Fibroblast of gingiva (primary cell): ENCODE measurements at regions not wholly inside any gene's neighbourhood (a gene's known extent, or its start where the extent isn't known, plus 50 kb on each side); places are given as distances from the start of the nearest gene placed in this dataset.
"Not testable (repeated sequence)": the region's sequence is repeated elsewhere in the genome, so short reads cannot be mapped to it uniquely, and the experiment has no call there.

Experiments used
- DNase-seq: peaks from one replicate; pipeline ENCODE4 v3.0.0-alpha.2; 2011; ENCODE audit warnings: low read depth

DNA sequence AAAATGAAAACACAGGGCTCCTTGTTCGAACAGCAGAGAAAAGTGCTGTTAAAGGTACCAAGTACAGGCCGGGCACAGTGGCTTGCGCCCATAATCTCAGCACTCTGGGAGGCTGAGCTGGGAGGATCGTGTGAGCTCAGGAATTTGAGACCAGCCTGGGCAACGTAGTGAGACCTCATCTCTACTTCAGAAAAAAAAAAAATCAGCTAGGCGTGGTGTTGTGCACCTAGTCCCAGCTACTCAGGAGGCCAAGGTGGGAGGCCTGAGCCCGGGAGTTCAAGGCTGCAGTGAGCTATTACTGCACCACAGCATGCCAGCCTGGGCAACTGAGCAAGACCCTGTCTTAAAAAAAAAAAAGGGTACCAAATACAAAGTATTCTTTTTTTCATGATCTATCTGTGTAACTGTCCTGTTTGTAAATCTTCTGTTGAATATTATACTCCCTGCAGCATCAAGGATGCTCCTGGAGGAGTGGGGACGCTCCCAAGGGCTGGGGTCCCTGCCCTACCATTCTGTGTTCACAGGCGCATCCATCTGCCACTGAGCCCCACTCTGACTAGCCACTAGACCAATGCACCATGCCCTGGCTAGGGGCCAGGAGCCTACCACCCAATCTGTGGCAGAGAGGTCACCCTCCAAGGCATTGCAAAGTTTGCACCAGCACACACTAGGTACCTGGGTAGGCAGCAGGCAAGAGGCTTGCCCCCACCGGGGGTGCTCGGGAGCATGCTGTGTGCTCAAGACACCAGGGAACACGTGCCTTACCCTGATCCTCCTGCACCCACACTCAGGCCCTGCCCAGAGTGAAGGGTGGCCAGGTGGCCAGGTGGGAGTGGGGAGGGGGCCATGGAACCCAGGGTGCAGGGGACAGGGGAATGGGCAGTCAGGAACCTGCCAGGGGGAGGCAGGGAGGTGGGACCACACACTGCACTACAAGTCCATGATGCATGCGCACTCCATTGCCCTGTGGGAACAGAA lies 67.3 kb upstream of the KMT2C start:
- DNase-seq = no peak

GRCh38 chr7:152501506-152501905 lies 65.7 kb upstream of the KMT2C start:
- DNase-seq = no peak

DNA sequence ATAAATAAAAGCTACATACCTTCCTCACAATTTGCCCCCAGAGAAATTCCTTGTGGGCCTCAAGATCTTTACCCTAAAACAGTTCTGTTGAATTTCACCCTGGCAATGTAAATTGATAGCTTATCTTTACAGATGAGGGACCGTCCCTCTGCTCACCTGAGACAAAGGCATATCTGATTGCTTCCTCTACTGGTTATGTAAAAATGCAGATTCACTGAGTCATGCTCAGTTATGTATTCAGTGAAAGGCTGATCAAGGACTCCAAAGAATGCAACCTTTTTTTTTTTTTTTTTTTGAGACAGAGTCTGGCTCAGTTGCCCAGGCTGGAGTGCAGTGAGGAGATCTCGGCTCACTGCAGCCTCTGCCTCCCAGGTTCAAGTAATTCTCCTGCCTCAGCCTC lies 64.2 kb upstream of the KMT2C start:
- not testable (repeated sequence) for DNase-seq

GRCh38 chr7:152495867-152496266 lies 60.1 kb upstream of the KMT2C start:
- DNase-seq = no peak

DNA sequence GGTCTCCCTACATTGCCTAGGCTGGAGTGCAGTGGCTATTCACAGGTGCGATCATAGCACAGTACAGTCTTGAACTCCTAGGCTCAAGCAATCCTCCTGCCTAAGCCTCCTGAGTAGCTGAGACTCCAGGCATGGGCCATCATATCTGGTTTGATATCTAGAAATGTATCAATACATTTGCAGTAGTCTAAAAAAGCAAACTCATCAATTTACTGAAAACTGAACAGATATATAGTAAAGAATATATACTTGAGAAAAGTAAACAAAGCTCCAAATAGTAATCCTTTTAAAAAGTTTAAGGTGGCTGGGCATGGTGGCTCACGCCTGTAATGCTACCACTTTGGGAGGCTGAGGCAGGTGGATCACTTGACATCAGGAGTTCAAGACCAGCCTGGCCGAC lies 57.1 kb upstream of the KMT2C start:
- no peak for DNase-seq

DNA sequence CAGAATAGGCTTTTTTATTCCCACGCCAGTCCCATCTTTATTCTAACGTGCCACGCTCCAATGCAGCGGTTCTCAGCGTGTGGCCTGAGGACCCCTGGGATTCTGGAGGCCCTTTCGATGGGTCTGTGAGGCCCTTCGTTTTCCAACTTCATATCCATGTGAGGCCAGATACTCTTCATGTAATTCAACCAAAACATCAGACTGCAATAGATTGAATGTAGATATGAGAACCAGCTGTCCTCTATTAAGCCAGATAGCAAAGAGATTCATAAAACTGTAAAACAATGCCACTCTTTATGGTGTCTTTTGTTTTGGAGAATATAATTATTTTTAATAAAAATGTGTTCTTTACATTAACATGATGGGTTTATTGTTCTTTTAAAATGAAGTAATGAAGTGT lies 53.2 kb upstream of the KMT2C start:
- no peak for DNase-seq

DNA sequence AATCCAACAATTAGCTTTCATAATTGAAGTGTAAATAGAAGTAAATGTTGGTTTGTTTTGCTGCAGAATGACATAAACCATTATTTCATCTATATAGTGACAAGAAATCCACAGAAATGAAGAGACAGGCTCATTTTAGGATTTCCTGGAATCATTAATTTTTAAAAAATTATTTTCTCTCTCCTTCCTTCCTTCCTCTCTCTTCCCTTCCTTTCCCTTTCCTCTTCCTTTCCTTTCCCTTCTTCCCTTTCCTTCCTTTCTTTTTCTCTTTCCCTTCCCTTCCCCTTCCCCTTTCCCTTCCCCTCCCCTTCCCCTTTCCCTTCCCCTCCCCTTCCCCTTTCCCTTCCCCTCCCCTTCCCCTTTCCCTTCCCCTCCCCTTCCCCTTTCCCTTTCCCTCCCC lies 51.2 kb upstream of the KMT2C start:
- DNase-seq = no peak

DNA sequence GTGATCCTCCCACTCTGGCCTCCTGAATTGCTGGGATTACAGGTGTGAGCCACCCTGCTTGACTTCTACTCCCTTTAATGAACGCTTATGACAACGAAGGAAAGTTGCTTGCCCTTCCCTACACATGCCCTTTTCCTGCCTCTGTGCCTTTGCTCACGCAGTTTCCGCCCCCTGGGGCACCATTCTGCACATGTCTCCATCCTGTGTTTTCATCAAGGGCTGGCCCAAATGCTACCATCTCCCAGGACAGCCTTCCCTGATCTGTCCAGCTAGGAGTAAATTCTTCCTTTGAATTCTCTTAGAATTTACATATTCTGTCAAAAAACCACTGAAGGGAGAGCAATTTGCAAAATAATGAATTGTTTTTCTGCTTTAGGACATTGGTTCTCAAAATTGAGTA lies 50.0 kb upstream of the KMT2C start:
- no peak for DNase-seq
